IPS-20b (cell line): ENCODE measurements at regions not wholly inside any gene's neighbourhood (a gene's known extent, or its start where the extent isn't known, plus 50 kb on each side); places are given as distances from the start of the nearest gene placed in this dataset.

Experiments
- H3K27ac ChIP-seq: one replicate; pipeline ENCODE4 v1.5.1; 2013; ENCODE audit warnings: low read length
- H3K27me3 ChIP-seq: 2 replicates; pipeline ENCODE4 v1.6.1; 2013; ENCODE audit warnings: mild to moderate bottlenecking, low read length, inconsistent platforms; ENCODE audit not compliant: insufficient read depth
- H3K36me3 ChIP-seq: 2 replicates; pipeline ENCODE4 v1.6.1; 2013; ENCODE audit warnings: low read depth, mild to moderate bottlenecking, inconsistent platforms, low read length, moderate library complexity; ENCODE audit not compliant: insufficient read depth
- H3K4me1 ChIP-seq: 2 replicates; pipeline ENCODE4 v1.6.1; 2013; ENCODE audit warnings: mild to moderate bottlenecking, control low read depth, inconsistent platforms, low read length, moderate library complexity; ENCODE audit not compliant: insufficient read depth
- H3K4me3 ChIP-seq: 2 replicates; pipeline ENCODE4 v1.5.1; 2013; ENCODE audit warnings: mild to moderate bottlenecking, low read length, inconsistent platforms
- H3K9ac ChIP-seq: 2 replicates; pipeline ENCODE4 v1.6.1; 2013; ENCODE audit warnings: low read depth, mild to moderate bottlenecking, inconsistent platforms, low read length, moderate library complexity
- H3K9me3 ChIP-seq: 2 replicates; pipeline ENCODE4 v1.6.1; 2013; ENCODE audit warnings: mild to moderate bottlenecking, low read depth, low read length, inconsistent platforms; ENCODE audit not compliant: insufficient read depth

GRCh38 chr3:168888781-168889180 lies 774.7 kb downstream of the MECOM start:
- H3K9me3 ChIP-seq: no peaks in the 10 kb centered on the region
- no peak overlapping the region for H3K9ac ChIP-seq
- no peaks in the 10 kb centered on the region for H3K27me3 ChIP-seq
- H3K4me3 ChIP-seq: no peak overlapping the region
- no peak overlapping the region for H3K27ac ChIP-seq
- H3K4me1 ChIP-seq: no peaks in the 10 kb centered on the region
- no peaks in the 10 kb centered on the region for H3K36me3 ChIP-seq

GRCh38 chr3:168885028-168885427 lies 778.5 kb downstream of the MECOM start:
- no peak overlapping the region for H3K27ac ChIP-seq
- no peak overlapping the region for H3K4me3 ChIP-seq
- peaks cover 5% of the 10 kb centered on the region; the same call in 1 of the 2 replicates for H3K4me1 ChIP-seq
- no peaks in the 10 kb centered on the region for H3K9me3 ChIP-seq
- no peak overlapping the region for H3K9ac ChIP-seq
- H3K27me3 ChIP-seq: no peaks in the 10 kb centered on the region
- H3K36me3 ChIP-seq: no peaks in the 10 kb centered on the region

- Histone ChIP-seq H3K27ac (no peak overlapping the region), H3K9ac (no peak overlapping the region), H3K4me1 (peaks cover 5% of the 10 kb centered on the region; the same call in 1 of the 2 replicates), H3K4me3 (no peak overlapping the region), H3K27me3 (no peaks in the 10 kb centered on the region), H3K9me3 (no peaks in the 10 kb centered on the region), H3K36me3 (no peaks in the 10 kb centered on the region)
These were observed 779.1 kb downstream of the MECOM start for GRCh38 chr3:168884353-168884903.

- H3K36me3 ChIP-seq: no peaks in the 10 kb centered on the region
- no peak overlapping the region for H3K27ac ChIP-seq
- H3K27me3 ChIP-seq: no peaks in the 10 kb centered on the region
- H3K4me1 ChIP-seq: peaks cover 6% of the 10 kb centered on the region; the same call in 1 of the 2 replicates
- H3K4me3 ChIP-seq: no peak overlapping the region
- H3K9ac ChIP-seq: no peak overlapping the region
- H3K9me3 ChIP-seq: no peaks in the 10 kb centered on the region
These were observed 780.4 kb downstream of the MECOM start for GRCh38 chr3:168883145-168883544.

GRCh38 chr3:168881804-168882203 lies 781.7 kb downstream of the MECOM start:
- Histone ChIP-seq H3K27ac (no peak overlapping the region), H3K27me3 (no peaks in the 10 kb centered on the region), H3K9me3 (no peaks in the 10 kb centered on the region), H3K4me1 (peaks cover 13% of the 10 kb centered on the region; the same call in 1 of the 2 replicates), H3K4me3 (no peak overlapping the region), H3K9ac (no peak overlapping the region), H3K36me3 (no peaks in the 10 kb centered on the region)

GRCh38 chr3:168878655-168879054 lies 782.9 kb upstream of the GOLIM4 start:
- H3K27ac ChIP-seq: no peak overlapping the region
- no peak overlapping the region for H3K9ac ChIP-seq
- H3K4me3 ChIP-seq: no peak overlapping the region
- H3K4me1 ChIP-seq: peaks cover 13% of the 10 kb centered on the region; the same call in 1 of the 2 replicates
- H3K27me3 ChIP-seq: no peaks in the 10 kb centered on the region
- H3K36me3 ChIP-seq: no peaks in the 10 kb centered on the region
- H3K9me3 ChIP-seq: no peaks in the 10 kb centered on the region

- Histone ChIP-seq H3K4me1 (peaks cover 13% of the 10 kb centered on the region; the same call in 1 of the 2 replicates), H3K4me3 (no peak overlapping the region), H3K36me3 (no peaks in the 10 kb centered on the region), H3K9me3 (no peaks in the 10 kb centered on the region), H3K27ac (no peak overlapping the region), H3K9ac (no peak overlapping the region), H3K27me3 (no peaks in the 10 kb centered on the region)
These were observed 782.2 kb upstream of the GOLIM4 start for GRCh38 chr3:168877899-168878298.

GRCh38 chr3:168876346-168877035 lies 780.8 kb upstream of the GOLIM4 start:
- peaks cover 8% of the 10 kb centered on the region; the same call in 1 of the 2 replicates for H3K4me1 ChIP-seq
- H3K27me3 ChIP-seq: no peaks in the 10 kb centered on the region
- H3K36me3 ChIP-seq: no peaks in the 10 kb centered on the region
- H3K9ac ChIP-seq: no peak overlapping the region
- H3K27ac ChIP-seq: no peak overlapping the region
- no peak overlapping the region for H3K4me3 ChIP-seq
- no peaks in the 10 kb centered on the region for H3K9me3 ChIP-seq

GRCh38 chr3:168872826-168873225 lies 777.1 kb upstream of the GOLIM4 start:
- Histone ChIP-seq H3K27ac (no peak overlapping the region), H3K4me3 (no peak overlapping the region), H3K36me3 (no peaks in the 10 kb centered on the region), H3K9ac (no peak overlapping the region), H3K27me3 (no peaks in the 10 kb centered on the region), H3K4me1 (peaks cover 4% of the 10 kb centered on the region; the same call in 1 of the 2 replicates), H3K9me3 (no peaks in the 10 kb centered on the region)

GRCh38 chr3:168870892-168871291 lies 775.2 kb upstream of the GOLIM4 start:
- H3K9ac ChIP-seq: no peak overlapping the region
- no peaks in the 10 kb centered on the region for H3K27me3 ChIP-seq
- H3K4me3 ChIP-seq: no peak overlapping the region
- H3K9me3 ChIP-seq: no peaks in the 10 kb centered on the region
- no peaks in the 10 kb centered on the region for H3K4me1 ChIP-seq
- H3K36me3 ChIP-seq: no peaks in the 10 kb centered on the region
- H3K27ac ChIP-seq: no peak overlapping the region

- Histone ChIP-seq H3K36me3 (no peaks in the 10 kb centered on the region), H3K9ac (no peak overlapping the region), H3K9me3 (no peaks in the 10 kb centered on the region), H3K27ac (no peak overlapping the region), H3K4me1 (no peaks in the 10 kb centered on the region), H3K4me3 (no peak overlapping the region), H3K27me3 (no peaks in the 10 kb centered on the region)
These were observed 769.4 kb upstream of the GOLIM4 start for GRCh38 chr3:168865022-168865551.
